Hematopoietic multipotent progenitor cell (in vitro differentiated cells): ENCODE measurements at regions not wholly inside any gene's neighbourhood (a gene's known extent, or its start where the extent isn't known, plus 50 kb on each side); places are given as distances from the start of the nearest gene placed in this dataset.
"Not testable (repeated sequence)": the region's sequence is repeated elsewhere in the genome, so short reads cannot be mapped to it uniquely, and the experiment has no call there.

Experiments used
- DNase-seq, 3 donors: peaks; one replicate each; pipeline ENCODE4 v3.0.0-alpha.2; 2011 to 2015; ENCODE audit warnings: low read depth in 2 of 3, low spot score in 2 of 3

GRCh38 chr13:52565324-52565723 lies 76.9 kb upstream of the HNRNPA1L2 start:
- not testable (repeated sequence) for DNase-seq

DNA sequence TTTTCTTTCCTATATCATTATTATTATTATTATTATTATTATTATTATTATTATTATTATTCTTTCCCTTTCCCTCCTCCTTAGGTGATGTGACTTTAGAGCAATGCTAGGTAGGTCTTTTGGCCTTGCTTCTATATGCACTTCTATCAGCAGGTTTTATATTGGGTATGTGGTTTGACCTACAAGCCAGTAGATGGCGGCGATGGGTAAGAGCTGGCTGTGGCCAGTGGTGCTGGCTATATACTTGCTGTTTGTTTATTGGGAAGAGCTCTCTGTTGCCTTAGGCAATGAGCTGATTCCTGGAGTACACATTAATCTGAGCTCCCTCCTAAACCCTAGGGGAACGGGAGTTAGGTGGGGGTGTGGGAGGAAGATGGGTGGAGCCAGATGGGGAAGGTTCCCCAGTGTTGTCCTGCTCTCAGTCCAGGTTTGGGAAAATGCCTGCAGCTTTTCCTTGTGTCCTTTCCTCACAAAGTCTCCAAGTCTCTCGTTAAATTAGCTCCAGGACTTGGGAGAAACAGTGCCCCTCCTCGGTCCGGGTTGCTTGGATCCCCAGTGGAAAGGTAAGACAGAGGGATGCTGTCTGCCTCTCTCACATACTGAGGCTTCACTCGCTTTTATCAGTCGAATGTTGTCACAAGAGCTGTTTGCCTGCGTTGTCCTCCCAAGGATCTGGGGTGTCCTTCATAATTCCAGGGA lies 72.2 kb upstream of the HNRNPA1L2 start:
- DNase-seq = peak in 1 of 3 donors; percentile 42

GRCh38 chr13:52571163-52571562 lies 71.1 kb upstream of the HNRNPA1L2 start:
- DNase-seq = not testable (repeated sequence)

- DNase-seq = not testable (repeated sequence)
These were observed 59.3 kb upstream of the HNRNPA1L2 start for GRCh38 chr13:52582962-52583361.
